Stimulated activated CD4-positive, alpha-beta T cell treated with anti-CD3 and anti-CD28 coated beads, Interleukin-12 subunit alpha, Interleukin-12 subunit beta, amount 100 ng/mL, for 24 hours (primary cell): ENCODE measurements at regions not wholly inside any gene's neighbourhood (a gene's known extent, or its start where the extent isn't known, plus 50 kb on each side); places are given as distances from the start of the nearest gene placed in this dataset.

ENCODE experiments used
- DNase-seq, 2 experiments: peaks; one replicate each; pipeline ENCODE4 v3.0.0-alpha.2; 2020; ENCODE audit warnings: low read depth in 2 of 2

DNA sequence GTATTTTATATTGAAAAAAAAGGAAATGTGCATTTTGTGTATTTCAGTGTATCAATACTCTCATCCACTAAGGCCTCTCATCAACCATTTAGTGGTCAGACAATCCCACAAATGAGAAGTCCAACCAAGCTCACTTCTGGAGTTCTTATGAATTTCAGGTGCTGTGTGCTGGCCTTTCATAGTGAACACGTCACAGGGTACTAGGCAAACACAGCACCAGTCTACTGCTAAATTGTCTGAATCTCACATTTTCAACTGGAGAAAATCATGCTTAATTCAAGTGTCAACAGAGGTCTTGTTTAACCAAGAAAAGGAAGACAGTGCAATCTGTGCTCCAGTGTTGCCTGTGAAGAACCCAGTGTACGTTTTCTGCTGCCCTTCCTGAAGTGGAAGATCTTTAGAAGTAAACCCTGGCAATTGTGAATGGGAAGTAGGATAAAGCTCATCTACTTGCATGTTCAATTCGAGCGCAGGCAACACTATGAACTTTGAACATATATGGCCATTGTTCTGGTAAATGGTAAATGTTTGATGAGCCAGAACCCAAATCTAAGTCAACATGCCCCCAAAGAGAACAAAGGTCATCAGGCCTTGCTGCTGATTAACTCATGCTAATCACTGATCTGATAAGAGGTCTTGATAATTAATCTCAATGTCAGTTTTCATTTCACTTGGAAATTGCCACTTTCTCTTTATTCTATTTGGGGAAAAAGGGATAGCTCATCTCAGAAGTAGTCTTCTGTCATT is 439.2 kb upstream of the SOX9 start:
- DNase-seq = no peak

DNA sequence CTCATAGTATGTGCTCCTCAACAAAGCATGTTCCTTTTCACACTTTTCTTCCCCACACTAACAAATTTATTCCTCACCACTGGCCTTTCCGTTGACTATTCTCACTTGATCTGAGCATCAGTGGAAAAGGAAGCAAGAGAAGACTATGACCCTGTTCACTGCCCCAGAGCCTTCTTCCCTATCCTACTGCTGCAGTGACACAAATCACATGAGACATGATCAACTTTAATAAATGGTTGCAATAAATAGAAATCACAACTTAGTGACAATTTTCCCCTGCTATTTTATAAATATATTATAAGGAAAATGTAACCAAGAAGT is 438.7 kb upstream of the SOX9 start:
- no peak for DNase-seq

DNA sequence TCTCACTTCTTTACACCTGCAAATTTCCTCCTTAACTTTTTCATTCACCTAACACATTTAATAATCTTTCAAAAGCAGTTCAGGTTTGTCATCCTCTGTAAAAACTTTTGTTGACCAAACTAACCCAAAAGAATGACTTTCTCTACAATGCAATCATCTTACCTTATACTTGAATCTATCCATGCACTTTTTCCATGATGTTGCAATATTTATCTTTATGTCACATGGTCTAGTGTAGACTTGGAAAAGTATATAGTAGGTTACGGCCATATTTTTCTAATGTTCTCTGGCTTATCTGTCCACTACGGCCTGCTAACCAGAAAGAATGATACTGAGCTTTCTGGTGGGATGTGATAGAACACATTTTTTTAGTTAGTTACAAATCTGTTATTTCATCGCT is 431.0 kb upstream of the SOX9 start:
- no peak for DNase-seq

DNA sequence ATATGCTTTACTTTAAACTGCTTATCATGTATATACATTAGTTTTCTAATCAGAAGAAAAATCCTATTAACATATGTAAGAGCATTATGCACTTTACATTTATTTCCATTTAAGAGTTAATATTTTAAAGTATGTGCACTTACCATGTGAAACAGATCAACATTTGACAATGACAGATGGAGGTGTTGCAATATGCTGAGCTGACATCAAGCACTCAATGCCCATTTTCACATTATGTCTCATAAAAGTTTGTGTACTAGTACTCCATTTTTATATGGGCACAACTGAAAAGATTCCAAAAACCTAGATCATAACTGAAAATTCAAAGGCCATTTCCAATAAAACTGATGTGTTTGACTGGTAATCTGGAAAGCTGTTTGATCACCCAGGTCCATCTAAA is 420.9 kb upstream of the SOX9 start:
- no peak for DNase-seq

DNA sequence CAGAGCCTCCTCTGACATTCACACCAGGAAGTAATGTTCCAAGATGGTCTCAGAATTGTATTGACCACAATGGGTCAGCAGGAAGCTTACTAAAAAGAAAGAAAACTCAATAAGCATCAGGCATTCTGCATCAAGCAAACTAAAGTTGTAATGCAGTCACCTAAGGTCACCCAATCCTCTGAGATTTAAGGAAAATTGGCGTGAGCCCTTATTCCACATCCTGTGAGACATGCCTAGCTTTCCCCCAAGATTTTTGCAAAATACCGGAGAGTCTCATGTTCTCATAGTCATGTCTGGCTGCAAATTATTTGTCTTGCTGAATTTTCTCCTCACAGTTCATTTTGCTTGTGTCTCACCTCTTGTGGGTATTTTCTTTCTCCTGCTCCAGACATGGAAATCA is 417.1 kb upstream of the SOX9 start:
- DNase-seq = no peak

DNA sequence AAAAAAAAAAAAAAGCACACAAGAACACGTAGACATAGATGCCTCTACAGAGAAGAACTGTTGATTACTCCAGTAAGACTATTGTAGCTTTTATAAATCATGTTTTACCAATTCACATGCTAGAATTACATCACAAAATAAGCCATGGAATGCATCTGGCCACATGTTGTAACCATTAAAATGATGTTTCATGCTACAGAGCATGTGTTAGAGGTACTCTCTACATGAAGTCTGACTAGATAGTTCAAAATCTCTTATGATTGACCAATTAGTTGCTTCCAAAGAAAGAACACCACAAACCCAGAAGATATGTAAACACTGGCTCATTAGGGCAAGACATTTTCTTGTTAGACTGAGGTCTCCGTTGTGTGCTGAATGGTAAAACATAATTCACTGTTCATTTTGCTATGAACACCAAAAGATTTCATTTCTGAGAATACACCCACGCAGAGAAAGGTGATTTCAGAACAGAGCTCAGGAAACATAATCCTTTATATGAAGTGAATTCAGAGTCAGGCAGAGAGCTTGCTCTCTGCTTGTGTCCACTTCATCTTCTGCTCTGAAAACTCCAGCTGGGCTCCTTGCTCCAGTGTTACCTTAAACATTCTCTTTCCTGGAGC is 411.4 kb upstream of the SOX9 start:
- DNase-seq = no peak

DNA sequence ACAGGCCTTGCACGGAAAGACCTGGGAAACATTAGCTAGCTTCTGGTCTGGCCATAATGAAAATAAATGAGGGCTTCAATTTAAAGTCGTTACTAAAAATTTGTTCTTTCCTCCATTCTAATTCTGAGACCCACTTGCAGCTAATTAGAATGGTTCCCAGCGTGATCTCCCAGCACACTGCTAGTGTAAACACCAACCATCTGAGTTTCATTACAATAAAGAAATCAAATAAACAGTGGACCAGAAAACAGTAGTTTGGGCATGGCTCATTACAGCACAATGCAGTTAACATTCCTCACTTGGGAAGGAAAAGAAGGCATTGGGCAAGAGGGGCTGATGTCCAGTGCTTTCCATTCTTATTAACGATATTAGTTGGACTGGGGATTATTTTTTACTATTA is 410.9 kb upstream of the SOX9 start:
- no peak for DNase-seq

DNA sequence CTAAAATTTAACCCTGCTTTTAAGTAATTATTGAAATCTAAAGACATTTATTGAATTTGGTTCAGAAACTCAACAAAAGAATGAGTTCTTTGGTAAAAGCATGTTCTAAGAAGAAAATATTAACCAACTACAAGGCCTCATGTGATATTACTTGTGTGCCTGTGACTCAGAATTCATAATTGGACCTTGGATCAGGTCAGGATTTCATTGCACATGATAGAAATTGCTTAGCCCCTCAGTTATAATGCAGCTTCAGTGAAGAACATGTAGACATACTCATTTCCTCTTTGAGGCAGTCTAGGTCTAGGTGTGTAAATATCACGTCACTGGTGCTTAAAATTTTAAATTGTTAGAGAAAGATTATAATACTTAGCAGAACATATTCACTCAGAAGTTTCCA is 410.0 kb upstream of the SOX9 start:
- DNase-seq = no peak

DNA sequence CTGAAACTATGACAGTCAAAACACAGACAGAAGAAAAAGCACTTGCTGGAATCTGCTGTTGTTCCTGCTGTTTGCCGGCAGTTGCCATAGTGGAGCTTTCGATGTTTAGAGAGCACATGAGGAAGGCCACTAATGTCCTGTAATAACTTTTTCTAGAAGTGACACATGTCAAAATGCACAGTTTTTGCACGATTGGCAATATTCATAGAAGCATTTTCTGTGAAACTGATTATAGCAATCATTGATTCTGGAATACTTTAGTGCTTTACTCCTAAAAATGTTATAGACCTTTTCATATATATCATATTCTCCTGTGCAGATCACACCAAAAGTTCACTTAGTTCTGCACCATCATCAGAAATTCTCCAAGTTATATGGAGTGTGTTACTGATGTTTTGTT is 407.0 kb upstream of the SOX9 start:
- DNase-seq = no peak

DNA sequence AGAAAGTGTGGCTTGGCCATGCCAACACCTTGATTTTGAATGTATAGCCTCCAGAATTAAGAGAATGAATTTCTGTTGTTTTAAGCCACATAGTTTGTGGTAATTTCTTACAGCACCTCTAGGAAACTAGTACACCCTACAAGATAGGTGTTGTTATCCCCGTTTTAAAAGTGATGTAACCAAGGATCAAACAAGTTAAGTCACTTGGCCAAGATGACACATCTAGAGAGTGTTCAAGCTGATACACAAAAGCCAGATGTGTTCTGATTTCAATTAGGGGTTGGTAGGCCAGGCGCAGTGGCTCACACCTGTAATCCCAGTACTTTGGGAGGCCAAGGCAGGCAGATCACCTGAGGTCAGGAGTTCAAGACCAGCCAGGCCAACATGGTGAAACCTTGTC is 396.5 kb upstream of the SOX9 start:
- DNase-seq = no peak

DNA sequence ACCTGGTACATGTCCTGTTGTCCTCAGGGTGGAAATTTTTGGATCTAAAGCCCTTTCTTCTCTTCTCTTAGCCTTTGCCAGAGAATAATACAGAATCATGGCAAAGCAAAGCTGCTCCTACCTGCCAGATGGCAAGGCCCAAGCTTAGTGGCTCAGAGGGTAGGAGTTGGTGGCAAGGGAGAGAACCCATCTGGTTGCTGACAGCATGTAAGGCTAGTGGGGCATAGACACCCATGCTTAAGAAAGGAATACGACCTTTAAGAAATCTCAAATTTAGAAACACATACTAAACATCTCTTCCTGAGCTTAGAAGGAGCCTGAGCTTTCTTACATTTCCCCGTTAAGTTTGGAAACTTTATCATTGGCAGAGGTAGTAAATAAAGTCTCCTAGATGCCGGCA is 395.0 kb upstream of the SOX9 start:
- DNase-seq = no peak

DNA sequence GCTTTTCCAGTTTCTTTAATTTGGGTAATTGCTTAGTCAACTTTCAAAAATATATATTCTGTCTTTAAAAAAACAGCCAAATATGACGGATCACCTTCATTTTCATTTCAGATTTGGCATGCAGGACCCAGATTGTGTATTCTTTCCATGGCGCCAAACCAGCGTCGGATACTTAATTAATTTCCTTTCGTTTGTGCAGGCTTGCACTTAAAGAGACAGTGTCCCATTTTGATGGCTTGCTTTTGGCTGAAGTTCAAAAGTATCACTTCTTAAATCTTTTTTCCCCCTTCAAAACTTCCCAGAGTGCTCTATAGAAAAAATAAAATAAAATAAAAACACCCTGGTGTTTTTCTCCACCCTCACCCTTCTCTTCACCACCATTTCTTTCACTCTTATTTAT is 394.5 kb upstream of the SOX9 start:
- no peak for DNase-seq

DNA sequence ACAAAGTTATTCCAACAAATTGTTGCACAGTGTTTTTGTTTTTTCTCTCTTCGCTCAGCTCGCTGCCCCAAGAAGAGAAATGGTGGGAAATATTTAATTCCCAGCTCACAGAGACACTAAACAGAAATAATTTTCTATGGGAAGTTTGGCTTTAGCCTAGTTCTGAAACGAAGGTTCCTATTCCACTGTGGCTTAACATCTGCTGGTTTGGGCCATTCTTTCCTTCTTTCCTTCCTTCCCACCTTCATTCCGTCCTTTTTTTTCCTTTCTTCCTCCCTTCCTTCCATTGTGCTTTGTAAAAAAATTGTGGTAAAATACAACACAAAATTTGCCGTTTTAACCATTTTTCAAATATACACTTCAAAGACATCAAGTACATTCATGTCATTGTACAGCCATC is 393.5 kb upstream of the SOX9 start:
- no peak for DNase-seq

DNA sequence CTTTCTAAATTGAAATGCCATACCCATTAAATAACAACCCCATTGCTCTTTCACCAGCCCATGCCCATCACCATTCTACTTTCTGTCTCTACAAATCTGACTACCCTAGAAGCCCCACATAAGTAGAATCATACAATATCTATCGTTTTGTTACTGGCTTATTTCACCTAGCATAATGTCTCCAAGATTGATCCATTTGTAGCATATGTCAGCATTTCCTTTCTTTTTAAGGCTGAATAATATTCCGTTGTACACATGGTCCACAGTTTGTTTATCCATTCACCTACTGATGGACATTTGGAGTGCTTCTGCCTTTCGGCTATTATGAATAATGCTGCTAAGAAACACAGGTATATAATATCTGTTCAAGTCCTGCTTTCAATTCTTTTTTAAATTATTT is 393.1 kb upstream of the SOX9 start:
- no peak for DNase-seq

DNA sequence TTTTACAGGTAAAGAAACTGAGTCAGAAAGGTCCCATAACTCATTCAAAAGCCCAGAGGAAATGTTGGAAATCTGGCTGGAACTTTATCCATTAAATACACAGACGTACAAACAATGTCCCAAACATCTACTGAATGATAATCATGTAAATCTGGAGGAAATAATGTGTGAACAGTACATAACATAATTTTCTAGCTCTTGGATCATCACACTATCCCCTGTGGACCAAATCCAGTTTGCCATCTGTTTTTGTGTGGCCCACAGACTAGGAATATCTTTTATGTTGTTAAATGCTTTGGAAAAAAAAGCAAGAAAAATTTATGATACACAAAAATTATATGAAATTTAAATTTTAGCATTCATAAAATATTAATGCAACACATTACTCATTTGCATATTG is 389.9 kb upstream of the SOX9 start:
- DNase-seq = no peak

DNA sequence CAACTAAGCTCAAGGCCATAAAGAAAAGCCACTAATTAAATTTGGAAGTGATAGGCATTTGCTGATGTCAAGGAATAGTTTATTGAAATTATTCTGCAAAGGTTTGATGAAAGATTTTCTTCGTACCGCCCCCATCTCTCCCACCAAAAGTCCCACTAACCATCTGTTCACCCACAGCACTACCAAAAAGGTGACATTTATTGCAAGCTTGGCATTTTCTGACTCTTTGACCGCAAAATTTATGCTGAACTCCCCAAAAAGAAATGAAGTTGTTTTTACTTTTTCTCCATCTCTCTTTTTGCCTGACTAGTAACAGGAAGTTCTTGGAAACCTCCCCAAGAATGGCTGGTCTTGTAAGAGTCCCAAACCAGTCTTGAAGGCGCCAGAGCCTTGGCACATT is 384.9 kb upstream of the SOX9 start:
- DNase-seq = no peak

DNA sequence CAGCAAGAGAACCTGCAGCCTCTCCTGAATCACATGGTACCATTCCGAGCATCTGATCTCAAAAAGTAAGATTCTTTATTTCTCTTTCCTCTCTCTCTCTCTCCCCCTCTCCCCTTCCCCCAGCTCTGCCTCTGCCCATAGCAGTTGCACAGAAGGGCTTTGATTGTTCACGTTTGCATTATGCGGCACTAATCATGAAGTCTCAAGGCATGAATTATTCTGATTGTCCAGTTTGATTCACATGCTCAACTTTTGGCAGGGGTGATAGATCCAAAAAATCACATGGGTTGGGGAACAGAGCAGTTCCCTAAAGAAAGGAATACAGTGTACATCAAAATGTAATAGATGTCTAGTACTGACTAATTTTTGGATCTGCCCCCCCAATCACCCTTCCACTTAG is 380.0 kb upstream of the SOX9 start:
- no peak for DNase-seq

DNA sequence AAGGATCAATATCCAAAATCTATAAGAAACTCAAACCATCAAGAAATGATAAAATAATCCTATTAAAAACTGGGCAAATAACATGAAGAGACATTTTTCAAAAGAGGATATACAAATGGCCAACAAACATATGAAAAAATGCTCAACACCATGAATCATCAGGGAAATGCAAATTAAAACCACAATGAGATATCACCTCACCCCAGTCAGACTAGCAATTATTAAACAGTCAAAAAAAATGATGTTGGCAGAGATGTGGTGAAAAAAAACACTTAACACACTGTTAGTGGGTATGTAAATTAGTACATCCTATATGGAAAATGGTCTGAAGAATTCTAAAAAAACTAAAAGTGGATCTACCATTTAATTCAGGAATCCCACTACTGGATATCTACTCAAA is 379.0 kb upstream of the SOX9 start:
- DNase-seq = no peak

DNA sequence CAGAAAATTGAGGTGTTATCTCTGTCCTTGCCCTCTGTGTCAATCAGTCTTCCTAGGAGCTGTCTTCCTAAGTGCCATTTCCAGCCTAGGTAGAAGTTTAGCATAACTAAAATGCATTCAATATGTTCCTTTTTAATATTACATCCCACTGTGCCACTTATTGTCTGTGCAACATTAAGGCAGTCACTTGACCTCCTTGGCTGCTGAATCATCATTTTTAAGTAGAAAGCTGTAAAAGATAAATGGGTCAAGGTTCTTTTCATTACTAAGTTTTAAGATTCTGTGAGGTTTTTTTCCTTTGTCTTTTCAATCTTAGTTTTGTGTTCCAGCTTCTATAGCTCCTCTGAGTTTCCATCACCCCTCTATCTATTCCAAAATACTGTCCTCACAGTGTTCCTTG is 371.9 kb upstream of the SOX9 start:
- DNase-seq = no peak

DNA sequence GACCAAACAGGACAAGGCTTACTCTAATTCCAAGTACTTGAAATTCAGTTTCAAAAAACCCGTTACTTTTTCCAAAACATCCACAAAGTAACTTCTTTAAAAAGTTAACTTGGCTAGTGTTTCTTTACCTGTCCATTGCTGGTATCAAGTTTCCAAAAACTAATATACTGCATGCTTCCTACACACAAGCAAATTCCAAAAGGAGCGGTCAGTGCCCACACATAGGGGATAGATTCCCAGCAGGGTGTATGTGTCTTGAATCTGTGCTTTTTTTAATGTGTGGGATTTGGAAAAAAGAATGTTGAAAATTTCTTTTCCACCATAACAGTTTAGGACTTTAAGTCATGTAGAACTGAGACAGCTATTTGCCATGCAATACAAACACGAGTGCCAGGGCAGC is 367.8 kb upstream of the SOX9 start:
- no peak for DNase-seq

DNA sequence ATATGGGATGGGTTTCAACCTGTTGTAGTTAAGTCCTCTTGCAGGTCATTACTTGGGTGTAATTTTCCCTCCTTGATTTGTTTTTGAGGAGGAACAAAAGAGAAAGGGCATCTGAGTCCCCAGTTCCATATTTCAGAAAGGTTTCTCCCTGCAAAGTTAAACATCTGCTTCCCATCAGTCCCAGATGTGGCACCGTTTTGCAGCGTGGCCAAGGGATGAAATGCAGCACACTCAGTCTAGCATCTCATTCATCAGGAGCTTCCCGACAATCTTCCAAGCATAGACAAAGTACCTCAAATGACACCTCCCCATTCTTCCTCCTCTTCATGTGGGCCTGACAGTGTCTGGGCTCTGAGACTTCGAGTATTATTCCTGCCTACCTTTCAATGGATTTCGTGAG is 363.7 kb upstream of the SOX9 start:
- DNase-seq = no peak

DNA sequence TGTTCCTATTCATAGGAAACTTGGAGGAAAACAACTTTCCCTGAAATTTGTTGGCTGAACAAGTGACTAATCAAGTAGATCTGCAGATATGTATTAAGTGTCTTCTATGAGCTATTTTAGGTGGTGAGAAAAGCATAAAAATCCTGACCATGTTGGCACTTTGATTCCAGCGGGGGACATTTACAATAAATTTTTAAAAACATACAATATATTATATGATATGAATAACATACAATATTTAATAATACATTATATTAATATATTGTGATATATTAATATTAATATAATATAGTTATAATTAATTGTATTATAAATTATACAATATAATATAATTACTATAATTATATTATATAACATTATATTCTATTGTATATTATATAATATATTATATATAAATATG is 362.9 kb upstream of the SOX9 start:
- no peak for DNase-seq

DNA sequence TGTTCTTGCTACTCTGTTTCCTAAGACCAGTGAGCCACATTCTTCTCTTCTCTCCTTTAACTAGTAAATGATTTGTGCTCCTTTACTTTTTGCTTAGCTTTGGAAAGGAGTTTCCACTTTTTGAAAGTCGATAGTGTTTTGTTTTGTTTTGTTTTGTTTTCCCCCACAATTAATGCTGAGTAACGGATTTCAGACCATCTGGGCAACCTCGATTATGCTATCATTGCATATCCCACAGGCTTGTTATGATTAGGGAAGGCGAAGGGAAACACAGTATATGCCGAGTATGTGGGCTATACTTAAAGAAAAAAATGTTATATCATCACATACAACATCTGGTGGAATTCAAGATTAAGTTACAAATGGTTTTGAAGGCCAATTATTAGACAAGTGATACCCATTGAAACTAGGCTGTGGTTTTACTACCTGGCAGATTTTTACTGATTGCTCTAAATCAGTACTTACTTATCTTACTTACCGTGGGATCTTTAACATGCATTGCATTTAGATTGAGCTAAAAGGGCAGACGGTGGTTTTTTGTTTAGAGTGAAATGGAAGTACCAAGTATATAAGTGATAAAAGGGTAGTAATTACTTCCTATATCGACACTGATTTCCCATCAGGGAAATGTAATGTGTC is 361.3 kb upstream of the SOX9 start:
- no peak for DNase-seq
